Endothelial cell of umbilical vein (primary cell): ENCODE measurements at regions not wholly inside any gene's neighbourhood (a gene's known extent, or its start where the extent isn't known, plus 50 kb on each side); places are given as distances from the start of the nearest gene placed in this dataset.

Experiments
- BruUV-seq: library from RNA; stranded (reverse); fragments of 400-500 nt; replicated peaks from 2 replicates; lab custom pipeline; 2021; lab: Mats Ljungman, UMichigan
- CTCF ChIA-PET: fragments of 300-600, 350-600 bp; sonication (Branson Sonifier 250); formaldehyde crosslinking; loops from one replicate; lab custom pipeline; 2021; ENCODE audit warnings: antibody characterized with exemption, inconsistent platforms; lab: Charles Lee
- POLR2A ChIA-PET: fragments of 300-600, 350-600 bp; sonication (Branson Sonifier 250); formaldehyde crosslinking; loops from one replicate; lab custom pipeline; 2021; ENCODE audit warnings: antibody characterized with exemption, inconsistent platforms; lab: Charles Lee
- DNase-seq: peaks from one replicate; pipeline ENCODE4 v3.0.0-alpha.2; 2011; ENCODE audit warnings: low read depth, low spot score
- FAIRE-seq: peaks from 2 replicates; lab custom pipeline; 2011; peaks lifted over from hg19 to GRCh38; lab: Jason Lieb, UNC
- H2AFZ ChIP-seq: 2 replicates; pipeline ENCODE4 v1.6.0; 2012; ENCODE audit warnings: low read depth, low read length, control low read depth, inconsistent platforms
- H3K27ac ChIP-seq: 2 replicates; pipeline ENCODE4 v1.5.1; 2011; ENCODE audit warnings: low read depth, mild to moderate bottlenecking, control low read depth, low read length, moderate library complexity; ENCODE audit not compliant: insufficient read depth
- H3K27me3 ChIP-seq, 2 experiments: 2 replicates each; pipeline versions ENCODE4 v1.6.0 to v1.6.1; 2011; ENCODE audit warnings: low read length in 2 of 2, mixed read lengths in 1 of 2; ENCODE audit not compliant: control insufficient read depth in 2 of 2, insufficient read depth in 2 of 2
- H3K36me3 ChIP-seq, 2 experiments: 2 replicates in 1 of 2; 3 replicates in 1 of 2; pipeline ENCODE4 v1.5.1; 2011; ENCODE audit warnings: low read length in 2 of 2, mild to moderate bottlenecking in 1 of 2, moderate library complexity in 1 of 2; ENCODE audit not compliant: control insufficient read depth in 2 of 2, insufficient read depth in 2 of 2; ENCODE audit errors: extremely low read depth in 1 of 2
- H3K4me1 ChIP-seq: 3 replicates; pipeline ENCODE4 v1.5.1; 2011; ENCODE audit warnings: mild to moderate bottlenecking, low read length; ENCODE audit not compliant: control insufficient read depth, insufficient read depth; ENCODE audit errors: extremely low read depth
- H3K4me2 ChIP-seq: 2 replicates; pipeline ENCODE4 v1.6.1; 2011; ENCODE audit warnings: low read length, control low read depth, mixed read lengths; ENCODE audit not compliant: insufficient read depth
- H3K4me3 ChIP-seq, 3 experiments: fragments of 200-600 bp in 1 of 3; sonication (generic), shearing (Covaris generic) in 1 of 3; replicated peaks in 1 of 3; 2 replicates each; pipeline ENCODE4 v1.5.1; 2011 to 2016; ENCODE audit warnings: control low read depth in 3 of 3, low read length in 3 of 3, mild to moderate bottlenecking in 2 of 3, inconsistent platforms in 1 of 3, low read depth in 1 of 3, moderate library complexity in 1 of 3; ENCODE audit not compliant: insufficient read depth in 1 of 3
- H3K79me2 ChIP-seq: 2 replicates; pipeline ENCODE4 v1.6.0; 2012; ENCODE audit warnings: low read length, inconsistent platforms; ENCODE audit not compliant: control insufficient read depth, insufficient read depth
- H3K9ac ChIP-seq: replicated peaks from 2 replicates; pipeline ENCODE3; 2011; ENCODE audit warnings: low read length, control low read depth; ENCODE audit not compliant: insufficient read depth; ENCODE audit errors: extremely low read depth
- H3K9me1 ChIP-seq: replicated peaks from 3 replicates; pipeline ENCODE4 v1.6.0; 2011; ENCODE audit warnings: mild to moderate bottlenecking, low read length; ENCODE audit not compliant: control insufficient read depth, insufficient read depth; ENCODE audit errors: extremely low read depth
- H3K9me3 ChIP-seq: replicated peaks from 2 replicates; pipeline ENCODE4 v1.5.1; 2012; ENCODE audit warnings: low read length, inconsistent platforms; ENCODE audit not compliant: control insufficient read depth, insufficient read depth
- H4K20me1 ChIP-seq: replicated peaks from 2 replicates; pipeline ENCODE3; 2011; ENCODE audit warnings: mild to moderate bottlenecking, low read length; ENCODE audit not compliant: control insufficient read depth, insufficient read depth; ENCODE audit errors: extremely low read depth
- CTCF ChIP-seq, 2 donors: IDR thresholded peaks; 1 replicate in 1 of 2; 2 replicates in 1 of 2; pipeline ENCODE4 v1.5.1; 2011; ENCODE audit warnings: low read length in 2 of 2, mild to moderate bottlenecking in 2 of 2, moderate library complexity in 2 of 2, control low read depth in 1 of 2, inconsistent platforms in 1 of 2, low read depth in 1 of 2; ENCODE audit not compliant: insufficient read depth in 1 of 2; ENCODE audit errors: extremely low read depth in 1 of 2
- EZH2 ChIP-seq: IDR thresholded peaks from 2 replicates; pipeline ENCODE4 v1.6.1; 2012; ENCODE audit warnings: borderline replicate concordance, low read depth, mild to moderate bottlenecking, moderate library complexity, low read length, inconsistent platforms; ENCODE audit not compliant: severe bottlenecking
- FOS ChIP-seq: IDR thresholded peaks from 2 replicates; pipeline ENCODE4 v1.6.1; 2011; ENCODE audit warnings: mild to moderate bottlenecking, low read length, moderate library complexity, borderline replicate concordance; ENCODE audit not compliant: insufficient read depth
- GATA2 ChIP-seq: IDR thresholded peaks from 2 replicates; pipeline ENCODE4 v1.7.0; 2011; ENCODE audit warnings: low read depth, mild to moderate bottlenecking, moderate library complexity, mixed read lengths, low read length; ENCODE audit not compliant: insufficient read length, insufficient read depth
- JUN ChIP-seq: IDR thresholded peaks from 2 replicates; pipeline ENCODE4 v1.6.1; 2011; ENCODE audit warnings: borderline replicate concordance, low read depth; ENCODE audit not compliant: insufficient read length, insufficient read depth
- MAX ChIP-seq: IDR thresholded peaks from 2 replicates; pipeline ENCODE4 v1.6.1; 2011; ENCODE audit not compliant: insufficient read depth, insufficient read length
- MYC ChIP-seq: IDR thresholded peaks from one replicate; pipeline ENCODE4 v1.6.1; 2011; ENCODE audit warnings: mild to moderate bottlenecking, low read depth, low read length
- POLR2A ChIP-seq: IDR thresholded peaks from 2 replicates; pipeline ENCODE4 v1.6.1; 2012; ENCODE audit warnings: low read depth, mild to moderate bottlenecking, control low read depth, low read length
- POLR2AphosphoS5 ChIP-seq: IDR thresholded peaks from 2 replicates; pipeline ENCODE4 v1.6.1; 2012; ENCODE audit warnings: low read depth, mild to moderate bottlenecking, control low read depth, low read length, moderate library complexity; ENCODE audit not compliant: insufficient read depth
- dilution Hi-C: fragments of 300-500 bp; cut with MboI; formaldehyde crosslinking; loops from one replicate; pipeline ENCODE4 v1.15.0; 2019; ENCODE audit warnings: low sequenced_read_pairs; ENCODE audit not compliant: extremely low pct_ligation_motif_present
- intact Hi-C: fragments of 100-400 bp; cut with micrococcal nuclease; formaldehyde crosslinking; loops from one replicate; pipeline ENCODE4 v1.10.0; 2022

GRCh38 chrX:39214387-39215126 is 413.3 kb downstream of the MID1IP1 start:
- no peaks in the 10 kb centered on the region for H3K79me2 ChIP-seq
- intact Hi-C loops (no loop called here), dilution Hi-C loops (no loop called here)
- no TSS peak for BruUV-seq
- no peaks in the 10 kb centered on the region for H3K9me3 ChIP-seq
- H3K4me3 ChIP-seq = no peak overlapping the region
- no peaks in the 10 kb centered on the region for H3K36me3 ChIP-seq
- FAIRE-seq (no peak), DNase-seq (no peak)
- H3K27ac ChIP-seq = no peak overlapping the region
- no peaks in the 10 kb centered on the region for H4K20me1 ChIP-seq
- CTCF ChIA-PET = no interaction called here
- no peak overlapping the region for H2AFZ ChIP-seq
- H3K27me3 ChIP-seq = peaks cover 0 to 2% of the 10 kb centered on the region in 2 experiments
- TF ChIP-seq EZH2 (no peak), MAX (no peak), JUN (no peak), GATA2 (no peak), POLR2AphosphoS5 (no peak), FOS (no peak), POLR2A (no peak), MYC (no peak), CTCF (IDR thresholded peaks at IDR 0.05; ENCODE audit: extremely low read depth in 1 of 2, insufficient read depth in 1 of 2, low read depth in 1 of 2, low read length in 2 of 2) (no peak)
- no peaks in the 10 kb centered on the region for H3K9me1 ChIP-seq
- no peaks in the 10 kb centered on the region for H3K4me1 ChIP-seq
- no peak overlapping the region for H3K4me2 ChIP-seq
- POLR2A ChIA-PET = no interaction called here
- no peak overlapping the region for H3K9ac ChIP-seq
